ENCODE measurements at regions not wholly inside any gene's neighbourhood (a gene's known extent, or its start where the extent isn't known, plus 50 kb on each side); places are given as distances from the start of the nearest gene placed in this dataset.
"Not testable (repeated sequence)": the region's sequence is repeated elsewhere in the genome, so short reads cannot be mapped to it uniquely, and the experiment has no call there.

GRCh38 chr1:14137411-14138134 is 437.6 kb downstream of the PRDM2 start:
- DNase-seq (ENCODE audit: low spot score) = no peak

GRCh38 chr1:14138135-14138506 is 438.1 kb downstream of the PRDM2 start:
- no peak for DNase-seq (ENCODE audit: low spot score)

GRCh38 chr1:14138687-14139086 is 438.7 kb downstream of the PRDM2 start:
- DNase-seq (ENCODE audit: low spot score) = no peak

DNA sequence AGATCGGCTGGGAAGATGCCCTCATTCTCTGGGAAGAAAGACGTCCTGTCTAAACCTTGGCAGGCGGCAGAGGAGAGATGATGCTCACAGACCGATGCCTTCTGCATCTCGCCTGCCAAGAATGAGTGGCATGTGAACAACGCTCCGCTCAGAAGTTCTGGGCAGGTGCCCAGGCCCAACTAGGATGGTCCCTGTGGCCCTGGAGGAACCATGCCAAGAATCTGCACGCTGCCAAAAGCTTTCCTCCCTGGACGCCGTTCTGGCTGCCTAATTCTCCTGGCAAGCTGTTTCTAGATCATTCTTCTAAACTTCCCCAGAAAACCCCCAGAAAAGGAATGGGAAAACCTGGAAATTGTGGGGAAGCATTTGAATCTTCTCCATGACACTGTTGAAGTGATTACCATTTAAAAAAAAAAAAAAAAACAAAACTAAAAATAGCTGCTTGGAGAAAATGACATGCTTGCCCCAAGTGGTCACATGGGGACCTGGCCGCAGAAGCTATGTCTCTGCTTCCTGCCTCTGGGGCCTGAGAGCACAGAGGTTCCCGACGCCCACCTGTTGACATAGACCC is 440.9 kb downstream of the PRDM2 start:
- peak; percentile 75 for DNase-seq (ENCODE audit: low spot score)

DNA sequence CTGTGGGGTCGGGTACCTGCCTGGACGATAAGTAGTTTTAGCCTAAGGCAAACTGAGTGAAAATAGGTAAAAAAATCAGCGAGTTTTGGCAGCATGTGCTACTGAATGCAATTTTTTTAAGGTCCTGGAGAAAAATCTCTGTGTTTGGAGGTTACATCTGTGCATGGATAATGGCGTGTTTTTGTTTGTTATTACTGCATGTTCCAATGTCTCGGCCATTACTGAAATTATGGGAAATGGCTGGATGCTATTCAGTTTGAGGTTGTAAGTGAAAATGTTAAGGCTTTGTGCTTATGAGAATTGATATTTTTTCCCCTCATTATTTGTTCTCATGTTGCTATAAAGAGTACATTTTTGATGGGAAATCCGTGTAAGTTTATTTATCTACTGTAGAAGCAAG is 441.7 kb downstream of the PRDM2 start:
- DNase-seq (ENCODE audit: low spot score) = no peak

DNA sequence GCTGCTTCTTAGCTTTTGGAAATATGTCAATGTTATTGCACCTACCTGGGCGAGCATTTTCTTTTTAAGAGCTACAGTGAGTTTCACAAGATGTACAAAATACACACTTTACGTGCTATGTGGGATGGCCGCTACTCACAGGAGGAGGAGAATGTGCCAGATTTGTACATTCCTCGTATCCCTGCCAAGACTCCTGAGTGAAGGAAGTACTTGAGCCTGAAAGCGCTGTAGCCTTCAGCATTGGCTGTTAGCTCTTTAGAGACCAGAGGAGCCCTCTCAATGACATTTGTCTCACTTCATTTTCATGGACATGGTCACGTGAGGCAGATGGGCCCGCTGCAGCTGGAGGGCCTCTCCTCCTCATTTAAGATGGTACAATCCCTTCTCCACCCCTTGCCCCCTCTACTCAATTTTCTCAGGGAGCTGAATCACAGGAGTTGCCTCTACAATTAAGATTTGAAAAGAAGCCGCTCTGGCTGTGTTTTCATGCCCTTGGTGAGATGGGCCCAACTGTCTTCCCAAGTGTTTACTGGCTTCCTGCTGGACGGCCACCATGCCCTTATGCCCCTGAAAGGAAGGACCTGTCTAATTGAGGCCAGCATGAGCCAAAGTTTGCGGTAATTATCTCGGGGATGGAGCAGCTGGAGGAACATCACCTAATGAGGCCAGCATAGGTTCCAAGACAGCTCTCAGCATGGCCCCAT is 442.6 kb downstream of the PRDM2 start:
- no peak for DNase-seq (ENCODE audit: low spot score)

GRCh38 chr1:14143777-14144176 is 443.8 kb downstream of the PRDM2 start:
- DNase-seq (ENCODE audit: low spot score) = no peak

GRCh38 chr1:14148526-14148925 is 448.5 kb downstream of the PRDM2 start:
- no peak for DNase-seq (ENCODE audit: low spot score)

- DNase-seq (ENCODE audit: low spot score) = no peak
Measured at GRCh38 chr1:14149431-14149830, 449.1 kb upstream of the KAZN start.

- no peak for DNase-seq (ENCODE audit: low spot score)
Measured at GRCh38 chr1:14156543-14156942, 441.9 kb upstream of the KAZN start.

DNA sequence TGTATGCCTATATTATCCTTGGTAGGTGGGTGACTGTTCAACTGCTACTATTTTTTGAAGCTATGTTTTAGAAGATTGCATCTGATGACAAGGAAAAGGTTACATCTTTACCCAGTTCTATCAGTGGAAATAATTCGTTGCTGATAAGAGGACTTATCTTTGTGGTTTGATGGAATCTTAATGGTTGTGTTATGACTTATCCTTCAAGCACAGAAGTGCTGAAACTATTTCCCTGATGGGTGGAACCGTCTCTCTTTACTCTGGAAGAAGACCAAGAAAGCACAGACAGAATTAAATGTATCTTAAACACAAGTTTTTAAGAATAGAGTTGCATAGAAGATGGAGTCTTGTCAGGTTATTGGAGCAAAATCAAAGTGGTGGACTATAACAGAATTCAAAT is 437.7 kb upstream of the KAZN start:
- no peak for DNase-seq (ENCODE audit: low spot score)

DNA sequence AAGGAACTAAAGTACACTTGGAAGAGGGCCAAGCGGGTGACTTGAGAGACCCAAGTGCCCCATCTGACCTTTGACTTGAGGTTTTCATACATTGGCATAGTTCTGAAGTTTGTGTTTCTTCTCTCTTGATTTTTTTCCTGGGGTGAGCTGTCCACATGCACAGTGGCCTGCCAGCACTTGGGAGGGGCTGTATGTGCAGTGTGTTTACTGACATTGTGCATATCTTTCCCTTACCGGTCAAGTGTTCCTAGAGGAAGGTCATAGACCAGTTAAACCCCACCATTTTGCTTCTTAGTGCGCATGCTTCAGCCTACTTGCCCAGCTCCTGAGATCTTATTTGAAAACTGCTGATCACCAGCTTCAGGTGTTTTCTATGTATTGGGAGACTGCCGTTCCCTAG is 435.2 kb upstream of the KAZN start:
- no peak for DNase-seq (ENCODE audit: low spot score)

GRCh38 chr1:14165371-14165801 is 433.1 kb upstream of the KAZN start:
- no peak for DNase-seq (ENCODE audit: low spot score)

GRCh38 chr1:14167884-14168283 is 430.6 kb upstream of the KAZN start:
- no peak for DNase-seq (ENCODE audit: low spot score)

GRCh38 chr1:14168326-14169063 is 430.0 kb upstream of the KAZN start:
- DNase-seq (ENCODE audit: low spot score) = no peak

DNA sequence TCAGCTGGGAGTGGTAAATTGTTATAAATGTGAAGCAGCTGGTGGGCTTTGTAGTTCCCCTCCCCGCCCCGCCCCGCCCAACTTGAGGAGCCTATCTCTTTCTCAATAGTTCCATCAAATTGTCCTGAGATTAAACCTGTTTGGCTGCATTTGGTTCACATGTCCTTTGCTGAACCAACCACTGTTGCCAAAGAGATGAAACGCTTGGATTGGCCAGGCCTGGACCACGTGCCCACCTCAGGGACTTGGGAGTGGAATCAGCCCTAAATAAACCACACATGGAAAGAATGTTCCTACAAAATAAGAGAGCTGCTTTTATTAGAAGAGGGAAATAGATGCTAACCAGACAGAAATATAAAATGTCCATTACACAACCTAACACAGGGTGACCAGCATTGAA is 424.9 kb upstream of the KAZN start:
- no peak for DNase-seq (ENCODE audit: low spot score)

GRCh38 chr1:14177866-14178265 is 420.6 kb upstream of the KAZN start:
- DNase-seq (ENCODE audit: low spot score) = not testable (repeated sequence)

GRCh38 chr1:14180738-14181137 is 417.7 kb upstream of the KAZN start:
- DNase-seq (ENCODE audit: low spot score) = no peak

DNA sequence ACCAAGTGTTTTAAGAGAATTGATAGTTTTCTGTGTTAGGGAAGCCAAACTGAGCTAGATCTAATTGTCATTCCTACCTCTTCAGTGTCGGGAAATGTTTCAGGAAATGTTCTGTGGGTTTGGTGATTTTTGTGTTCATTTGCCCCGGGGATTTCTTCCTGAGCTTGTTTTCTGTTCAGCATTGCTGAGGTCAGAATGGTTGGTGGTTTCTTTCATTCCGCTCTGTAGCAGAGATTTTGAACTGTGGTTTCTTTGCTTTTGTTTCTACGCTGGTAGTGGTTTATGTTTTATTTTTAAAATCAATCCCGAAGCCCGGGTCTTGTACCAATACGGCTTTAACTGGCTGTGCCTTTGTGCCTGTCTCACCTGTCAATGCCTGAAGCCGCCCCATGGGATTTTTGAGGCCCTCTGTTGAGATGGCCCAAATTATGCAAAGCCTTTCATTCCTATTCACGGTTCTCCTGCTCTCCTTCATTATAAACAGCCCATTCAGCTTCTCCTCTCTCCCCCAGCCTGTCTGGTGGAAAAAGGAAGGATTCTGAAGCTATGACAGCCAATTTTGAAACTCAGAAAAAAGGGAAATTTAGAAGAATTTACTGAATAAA is 417.2 kb upstream of the KAZN start:
- DNase-seq (ENCODE audit: low spot score) = no peak

DNA sequence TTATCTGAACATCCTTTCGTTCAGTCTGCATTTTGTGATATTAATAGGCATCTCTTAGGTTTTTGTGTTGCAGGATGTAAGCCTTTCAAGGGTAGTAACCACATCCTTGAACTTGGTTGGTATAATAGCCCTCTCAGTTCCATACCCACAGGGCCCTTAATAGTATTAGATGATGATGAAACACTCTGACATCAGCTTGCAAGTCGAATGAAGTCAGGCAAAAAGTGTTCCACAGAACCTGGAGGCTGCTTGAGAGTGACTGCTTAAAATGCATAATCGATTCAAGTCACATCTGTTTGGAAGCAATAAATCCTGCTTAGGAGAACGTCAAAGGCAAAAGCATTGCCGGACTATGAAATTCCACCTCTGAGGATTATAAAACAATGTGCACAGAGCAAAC is 415.6 kb upstream of the KAZN start:
- DNase-seq (ENCODE audit: low spot score) = no peak

DNA sequence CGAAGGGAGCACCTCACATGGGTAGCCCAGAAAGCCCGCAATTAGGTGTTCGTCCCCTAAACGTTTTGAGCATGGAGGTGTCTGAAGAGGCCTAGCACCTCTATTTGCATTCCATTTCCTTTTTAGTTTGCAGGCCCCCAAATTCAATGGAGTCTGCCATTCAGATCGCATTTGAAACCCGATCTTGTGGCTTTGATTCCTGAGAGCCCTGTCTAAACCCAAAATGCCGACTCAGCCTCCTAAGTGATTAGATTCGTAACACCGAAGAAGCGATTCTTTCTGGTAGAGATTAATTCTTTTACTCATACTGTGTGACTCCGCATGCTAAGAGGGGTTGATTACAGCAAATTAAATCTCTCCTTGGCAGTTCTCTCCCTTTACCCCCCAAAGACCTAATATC is 415.2 kb upstream of the KAZN start:
- DNase-seq (ENCODE audit: low spot score) = no peak

DNA sequence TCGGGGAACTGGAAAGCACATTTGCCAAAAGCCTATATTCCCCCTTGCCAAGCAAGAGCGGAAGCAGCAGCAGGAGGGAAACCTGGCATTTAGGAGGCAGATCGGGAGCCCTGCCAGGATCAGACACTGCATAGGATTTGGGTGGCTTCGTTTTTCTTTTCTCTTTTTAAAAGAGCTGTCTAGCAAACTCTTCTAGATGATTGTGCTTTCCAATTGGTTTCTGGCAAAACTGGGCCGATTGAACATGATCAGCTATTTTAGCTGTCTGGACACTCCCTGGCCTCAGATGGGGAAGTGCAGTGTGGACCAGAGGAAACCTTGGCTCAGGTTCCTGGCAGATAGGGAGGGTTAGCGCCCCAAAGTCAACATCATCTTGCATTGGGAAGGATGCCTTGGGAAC is 414.0 kb upstream of the KAZN start:
- no peak for DNase-seq (ENCODE audit: low spot score)
